HCT116 (cell line): ENCODE measurements at regions not wholly inside any gene's neighbourhood (a gene's known extent, or its start where the extent isn't known, plus 50 kb on each side); places are given as distances from the start of the nearest gene placed in this dataset.

ENCODE experiments used
- ATAC-seq: fragments of 200-7000 bp; cut with Tn5 transposase; 2 replicates; pipeline ENCODE4 v1.9.1; 2020; ENCODE audit warnings: mild to moderate bottlenecking, moderate library complexity
- BruUV-seq: library from RNA; stranded (reverse); fragments of 400-500 nt; replicated peaks from 2 replicates; lab custom pipeline; 2021; lab: Mats Ljungman, UMichigan
- CTCF ChIA-PET: fragments of 300-600 bp; sonication (Branson Sonifier 250); formaldehyde crosslinking; loops from one replicate; lab custom pipeline; 2021; ENCODE audit warnings: antibody characterized with exemption; lab: Charles Lee
- POLR2A ChIA-PET: fragments of 300-600, 350-600 bp; sonication (Branson Sonifier 250); formaldehyde crosslinking; loops from one replicate; lab custom pipeline; 2021; ENCODE audit warnings: antibody characterized with exemption; lab: Charles Lee
- RAD21 ChIA-PET, 2 experiments: fragments of 300-600 bp; sonication (Branson Sonifier 250); formaldehyde crosslinking; loops; one replicate each; lab custom pipeline; 2023; ENCODE audit warnings: low total read pairs in 2 of 2; ENCODE audit not compliant: uncharacterized antibody in 2 of 2, unreplicated experiment in 2 of 2, low non-redundant PET in 1 of 2; lab: Charles Lee
- DNase-seq: peaks from one replicate; pipeline ENCODE4 v3.0.0-alpha.2; 2010; ENCODE audit warnings: low read depth, low spot score
- H2AFZ ChIP-seq: fragments of 200-600 bp; shearing (Covaris generic), sonication (generic); 2 replicates; pipeline ENCODE4 v1.6.1; 2017; ENCODE audit warnings: low read depth, mixed run types, mixed read lengths, antibody characterized with exemption, low read length; ENCODE audit not compliant: poor library complexity, severe bottlenecking
- H3K27ac ChIP-seq: 2 replicates; pipeline ENCODE4 v1.5.1; 2012; ENCODE audit warnings: low read depth, low read length
- H3K27me3 ChIP-seq: fragments of 200-600 bp; sonication (generic); 2 replicates; pipeline ENCODE4 v1.6.1; 2016; ENCODE audit warnings: mixed run types, low read length, mixed read lengths; ENCODE audit not compliant: insufficient read depth
- H3K36me3 ChIP-seq, 2 experiments: fragments of 200-500 bp in 1 of 2; fragments of 200-600 bp in 1 of 2; sonication (Bioruptor generic) in 1 of 2; sonication (generic) in 1 of 2; 2 replicates each; pipeline versions ENCODE4 v1.5.1 to v1.6.1; 2014 to 2016; ENCODE audit warnings: low read length in 2 of 2, inconsistent platforms in 1 of 2, mixed read lengths in 1 of 2, mixed run types in 1 of 2; ENCODE audit not compliant: insufficient read depth in 2 of 2, control insufficient read depth in 1 of 2
- H3K4me1 ChIP-seq, 2 experiments: fragments of 200-600 bp in 1 of 2; sonication (generic) in 1 of 2; 2 replicates each; pipeline versions ENCODE4 v1.5.1 to v1.6.1; 2012 to 2017; ENCODE audit warnings: low read length in 2 of 2, inconsistent platforms in 1 of 2, mild to moderate bottlenecking in 1 of 2, mixed read lengths in 1 of 2, mixed run types in 1 of 2, moderate library complexity in 1 of 2; ENCODE audit not compliant: insufficient read depth in 2 of 2, control insufficient read depth in 1 of 2
- H3K4me2 ChIP-seq: fragments of 200-600 bp; sonication (generic); 2 replicates; pipeline ENCODE4 v1.6.1; 2017; ENCODE audit warnings: mixed run types, low read length, mixed read lengths
- H3K4me3 ChIP-seq, 2 experiments: fragments of 200-600 bp in 1 of 2; sonication (generic) in 1 of 2; replicated peaks in 1 of 2; 2 replicates each; pipeline ENCODE4 v1.5.1; 2011 to 2016; ENCODE audit warnings: low read length in 2 of 2, control low read depth in 1 of 2, low read depth in 1 of 2, mild to moderate bottlenecking in 1 of 2, mixed read lengths in 1 of 2, mixed run types in 1 of 2
- H3K79me2 ChIP-seq: fragments of 200-600 bp; sonication (generic); 2 replicates; pipeline ENCODE4 v1.6.1; 2017; ENCODE audit warnings: mild to moderate bottlenecking, mixed run types, low read length, moderate library complexity, mixed read lengths; ENCODE audit not compliant: insufficient read depth
- H3K9ac ChIP-seq: fragments of 200-600 bp; sonication (generic); 2 replicates; pipeline ENCODE4 v1.6.1; 2016; ENCODE audit warnings: low read length, mixed read lengths
- H3K9me2 ChIP-seq: fragments of 200-600 bp; sonication (generic), shearing (Covaris generic); 2 replicates; pipeline ENCODE4 v1.6.1; 2017; ENCODE audit warnings: mixed run types, mild to moderate bottlenecking, moderate library complexity; ENCODE audit not compliant: insufficient read depth
- H3K9me3 ChIP-seq, 2 experiments: fragments of 200-500 bp in 1 of 2; fragments of 200-600 bp in 1 of 2; sonication (Bioruptor generic) in 1 of 2; sonication (generic) in 1 of 2; 2 replicates each; pipeline ENCODE4 v1.6.1; 2014 to 2017; ENCODE audit warnings: low read length in 2 of 2, mixed read lengths in 2 of 2, inconsistent platforms in 1 of 2, low read depth in 1 of 2, mild to moderate bottlenecking in 1 of 2, mixed run types in 1 of 2, moderate library complexity in 1 of 2; ENCODE audit not compliant: control insufficient read depth in 1 of 2, insufficient read depth in 1 of 2
- H4K20me1 ChIP-seq: fragments of 200-600 bp; sonication (generic), shearing (Covaris generic); 2 replicates; pipeline ENCODE4 v1.6.1; 2017; ENCODE audit warnings: mixed run types, mild to moderate bottlenecking, moderate library complexity; ENCODE audit not compliant: insufficient read depth
- ATF3 ChIP-seq: IDR thresholded peaks from 2 replicates; pipeline ENCODE4 v1.6.1; 2012
- CBX3 ChIP-seq: IDR thresholded peaks from 2 replicates; pipeline ENCODE4 v1.6.1; 2012; ENCODE audit warnings: low read depth
- CEBPB ChIP-seq: IDR thresholded peaks from 2 replicates; pipeline ENCODE4 v1.6.1; 2012; ENCODE audit warnings: low read depth
- EGR1 ChIP-seq: IDR thresholded peaks from 2 replicates; pipeline ENCODE4 v1.6.1; 2012; ENCODE audit warnings: low read depth
- ELF1 ChIP-seq: IDR thresholded peaks from 2 replicates; pipeline ENCODE4 v1.6.1; 2012; ENCODE audit warnings: low read depth, borderline replicate concordance
- EZH2phosphoT487 ChIP-seq: fragments of 200-600 bp; IDR thresholded peaks from 2 replicates; pipeline ENCODE4 v1.6.1; 2018; ENCODE audit warnings: antibody characterized with exemption, borderline replicate concordance
- MAX ChIP-seq: IDR thresholded peaks from 2 replicates; pipeline ENCODE4 v1.6.1; 2012
- POLR2A ChIP-seq: IDR thresholded peaks from 2 replicates; pipeline ENCODE4 v1.7.0; 2011; ENCODE audit warnings: borderline replicate concordance; ENCODE audit not compliant: insufficient read depth, insufficient read length; ENCODE audit errors: extremely low read depth
- POLR2AphosphoS5 ChIP-seq: IDR thresholded peaks from 2 replicates; pipeline ENCODE4 v1.6.1; 2011; ENCODE audit warnings: mild to moderate bottlenecking, low read depth, low read length, moderate library complexity
- RAD21 ChIP-seq: IDR thresholded peaks from 2 replicates; pipeline ENCODE4 v1.6.1; 2012; ENCODE audit warnings: low read depth, mild to moderate bottlenecking
- SP1 ChIP-seq: IDR thresholded peaks from 2 replicates; pipeline ENCODE4 v1.6.1; 2012; ENCODE audit warnings: low read depth
- SRF ChIP-seq: IDR thresholded peaks from 2 replicates; pipeline ENCODE4 v1.6.1; 2012; ENCODE audit warnings: low read depth
- TCF7L2 ChIP-seq: IDR thresholded peaks from 2 replicates; pipeline ENCODE4 v1.7.0; 2011; ENCODE audit warnings: borderline replicate concordance, inconsistent platforms; ENCODE audit not compliant: insufficient read depth, insufficient read length; ENCODE audit errors: extremely low read depth
- ZFX ChIP-seq: fragments of 450-650 bp; IDR thresholded peaks from 2 replicates; pipeline ENCODE4 v1.6.1; 2017
- ZNF274 ChIP-seq: fragments of 200-500 bp; sonication (Bioruptor generic); IDR thresholded peaks from 2 replicates; pipeline ENCODE4 v1.6.1; 2014; ENCODE audit warnings: mild to moderate bottlenecking, low read depth, low read length, inconsistent platforms
- intact Hi-C: fragments of 100-400 bp; cut with micrococcal nuclease; formaldehyde crosslinking; loops from 2 replicates; pipeline ENCODE4 v1.10.0; 2022
- TF ChIP-seq, protein P1 (sequence below): IDR thresholded peaks from 2 replicates; pipeline ENCODE4 v1.6.1; 2012; ENCODE audit warnings: low read depth

DNA sequence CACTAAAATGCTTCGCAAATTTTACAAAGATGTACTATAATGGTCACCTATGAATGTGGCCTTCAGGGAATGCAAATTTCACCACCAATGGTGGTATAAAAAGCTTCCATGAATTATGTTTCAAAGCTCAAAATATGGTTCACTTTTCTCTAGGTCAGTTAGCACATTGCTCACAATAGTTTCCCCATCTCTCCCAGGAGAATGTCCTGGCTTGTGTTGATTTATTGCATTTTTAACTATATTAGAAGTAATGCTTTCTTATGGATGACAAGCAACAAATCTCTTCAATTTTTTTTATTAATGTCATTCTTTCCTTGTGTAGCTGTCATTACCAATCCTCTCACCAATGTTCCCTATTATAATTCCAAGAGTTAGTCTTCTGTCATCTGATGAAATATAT is 621.2 kb downstream of the TBC1D4 start:
- no peak overlapping the region for H3K9ac ChIP-seq
- no peak for DNase-seq

GRCh38 chr13:74850893-74851292 is 631.1 kb downstream of the TBC1D4 start:
- no peaks in the 10 kb centered on the region; a peak in 1 of 4 replicates for H3K9me3 ChIP-seq
- ChIA-PET POLR2A (no interaction called here), RAD21 (no interaction called here), CTCF (no interaction called here)
- TF ChIP-seq CBX3, result no peak
- TF ChIP-seq RAD21, result no peak
- no peak for TF ChIP-seq TCF7L2
- no peak for TF ChIP-seq MAX
- TF ChIP-seq EZH2phosphoT487, result no peak
- no peak for TF ChIP-seq CEBPB
- no peak for TF ChIP-seq SRF
- TF ChIP-seq POLR2A, result no peak
- TF ChIP-seq POLR2AphosphoS5, result no peak
- no peak for TF ChIP-seq ZNF274
- no peak for TF ChIP-seq ZFX
- no peak for TF ChIP-seq EGR1
- TF ChIP-seq ELF1, result no peak
- TF ChIP-seq, protein P1, sequence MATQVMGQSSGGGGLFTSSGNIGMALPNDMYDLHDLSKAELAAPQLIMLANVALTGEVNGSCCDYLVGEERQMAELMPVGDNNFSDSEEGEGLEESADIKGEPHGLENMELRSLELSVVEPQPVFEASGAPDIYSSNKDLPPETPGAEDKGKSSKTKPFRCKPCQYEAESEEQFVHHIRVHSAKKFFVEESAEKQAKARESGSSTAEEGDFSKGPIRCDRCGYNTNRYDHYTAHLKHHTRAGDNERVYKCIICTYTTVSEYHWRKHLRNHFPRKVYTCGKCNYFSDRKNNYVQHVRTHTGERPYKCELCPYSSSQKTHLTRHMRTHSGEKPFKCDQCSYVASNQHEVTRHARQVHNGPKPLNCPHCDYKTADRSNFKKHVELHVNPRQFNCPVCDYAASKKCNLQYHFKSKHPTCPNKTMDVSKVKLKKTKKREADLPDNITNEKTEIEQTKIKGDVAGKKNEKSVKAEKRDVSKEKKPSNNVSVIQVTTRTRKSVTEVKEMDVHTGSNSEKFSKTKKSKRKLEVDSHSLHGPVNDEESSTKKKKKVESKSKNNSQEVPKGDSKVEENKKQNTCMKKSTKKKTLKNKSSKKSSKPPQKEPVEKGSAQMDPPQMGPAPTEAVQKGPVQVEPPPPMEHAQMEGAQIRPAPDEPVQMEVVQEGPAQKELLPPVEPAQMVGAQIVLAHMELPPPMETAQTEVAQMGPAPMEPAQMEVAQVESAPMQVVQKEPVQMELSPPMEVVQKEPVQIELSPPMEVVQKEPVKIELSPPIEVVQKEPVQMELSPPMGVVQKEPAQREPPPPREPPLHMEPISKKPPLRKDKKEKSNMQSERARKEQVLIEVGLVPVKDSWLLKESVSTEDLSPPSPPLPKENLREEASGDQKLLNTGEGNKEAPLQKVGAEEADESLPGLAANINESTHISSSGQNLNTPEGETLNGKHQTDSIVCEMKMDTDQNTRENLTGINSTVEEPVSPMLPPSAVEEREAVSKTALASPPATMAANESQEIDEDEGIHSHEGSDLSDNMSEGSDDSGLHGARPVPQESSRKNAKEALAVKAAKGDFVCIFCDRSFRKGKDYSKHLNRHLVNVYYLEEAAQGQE, result no peak
- TF ChIP-seq ATF3, result no peak
- TF ChIP-seq SP1, result no peak
- H3K79me2 ChIP-seq, result no peaks in the 10 kb centered on the region
- H3K36me3 ChIP-seq, result no peaks in the 10 kb centered on the region
- H2AFZ ChIP-seq, result no peak overlapping the region
- no peaks in the 10 kb centered on the region for H3K9me2 ChIP-seq
- H4K20me1 ChIP-seq, result no peaks in the 10 kb centered on the region
- H3K27me3 ChIP-seq, result no peaks in the 10 kb centered on the region
- no TSS peak for BruUV-seq
- H3K4me1 ChIP-seq, result no peaks in the 10 kb centered on the region
- ATAC-seq (no peak), DNase-seq (no peak)
- H3K9ac ChIP-seq, result no peak overlapping the region
- intact Hi-C loops, result no loop called here
- no peak overlapping the region for H3K4me3 ChIP-seq
- no peak overlapping the region for H3K4me2 ChIP-seq
- H3K27ac ChIP-seq, result no peak overlapping the region

More for the DNA sequence above, 621.2 kb downstream of the TBC1D4 start:
- no peak overlapping the region for H3K4me2 ChIP-seq
- H3K4me1 ChIP-seq, result no peaks in the 10 kb centered on the region
- no TSS peak for BruUV-seq
- intact Hi-C loops, result no loop called here
- ATAC-seq, result no peak
- ChIA-PET POLR2A (no interaction called here), CTCF (no interaction called here), RAD21 (no interaction called here)
- H3K27ac ChIP-seq, result no peak overlapping the region
- H3K4me3 ChIP-seq, result no peak overlapping the region
- no peaks in the 10 kb centered on the region for H3K79me2 ChIP-seq
- no peak overlapping the region for H2AFZ ChIP-seq
- H3K9me2 ChIP-seq, result no peaks in the 10 kb centered on the region
- TF ChIP-seq ZNF274 (no peak), EGR1 (no peak), ELF1 (no peak)
- H3K27me3 ChIP-seq, result no peaks in the 10 kb centered on the region
- no peaks in the 10 kb centered on the region for H4K20me1 ChIP-seq
- no peaks in the 10 kb centered on the region for H3K36me3 ChIP-seq
- H3K9me3 ChIP-seq, result no peaks in the 10 kb centered on the region; a peak in 1 of 4 replicates
